CD14-positive monocyte (primary cell): ENCODE measurements at regions not wholly inside any gene's neighbourhood (a gene's known extent, or its start where the extent isn't known, plus 50 kb on each side); places are given as distances from the start of the nearest gene placed in this dataset.

ENCODE experiments used
- DNase-seq, 3 donors: peaks; one replicate each; pipeline ENCODE4 v3.0.0-alpha.2; 2011 to 2022
- H2AFZ ChIP-seq: 2 replicates; pipeline ENCODE4 v1.6.0; 2012; ENCODE audit warnings: mild to moderate bottlenecking, low read depth, low read length, inconsistent platforms; ENCODE audit not compliant: insufficient read depth, poor library complexity, severe bottlenecking
- H3K27ac ChIP-seq, 2 donors: 1 replicate in 1 of 2; 2 replicates in 1 of 2; pipeline ENCODE4 v1.5.1; 2012 to 2013; ENCODE audit warnings: low read length in 2 of 2, control low read depth in 1 of 2, inconsistent platforms in 1 of 2, low read depth in 1 of 2, mild to moderate bottlenecking in 1 of 2
- H3K27me3 ChIP-seq, 2 donors: one replicate each; pipeline versions ENCODE4 v1.6.0 to v1.6.1; 2011 to 2013; ENCODE audit warnings: low read length in 2 of 2; ENCODE audit not compliant: control insufficient read depth in 2 of 2, insufficient read depth in 2 of 2
- H3K36me3 ChIP-seq, 2 donors: replicated peaks in 1 of 2; 1 replicate in 1 of 2; 2 replicates in 1 of 2; pipeline versions ENCODE4 v1.5.1 to v1.6.1; 2012 to 2013; ENCODE audit warnings: low read length in 2 of 2, control low read depth in 1 of 2, inconsistent platforms in 1 of 2, mild to moderate bottlenecking in 1 of 2; ENCODE audit not compliant: insufficient read depth in 2 of 2, control insufficient read depth in 1 of 2
- H3K4me1 ChIP-seq, 2 donors: 1 replicate in 1 of 2; 2 replicates in 1 of 2; pipeline versions ENCODE4 v1.5.1 to v1.6.1; 2012 to 2013; ENCODE audit warnings: low read length in 2 of 2, control low read depth in 1 of 2, inconsistent platforms in 1 of 2, mild to moderate bottlenecking in 1 of 2, moderate library complexity in 1 of 2; ENCODE audit not compliant: insufficient read depth in 2 of 2, control insufficient read depth in 1 of 2
- H3K4me2 ChIP-seq: replicated peaks from 2 replicates; pipeline ENCODE3; 2012; ENCODE audit warnings: low read length, moderate library complexity, mild to moderate bottlenecking; ENCODE audit not compliant: poor library complexity, severe bottlenecking; ENCODE audit errors: extremely low read depth
- H3K4me3 ChIP-seq, 3 experiments: fragments of 200-600 bp in 1 of 3; sonication (generic) in 1 of 3; replicated peaks in 1 of 3; 1 replicate in 2 of 3; 2 replicates in 1 of 3; pipeline ENCODE4 v1.5.1; 2011 to 2013; ENCODE audit warnings: low read length in 3 of 3, mild to moderate bottlenecking in 3 of 3, control low read depth in 2 of 3, low read depth in 2 of 3, inconsistent platforms in 1 of 3, moderate library complexity in 1 of 3
- H3K79me2 ChIP-seq: 2 replicates; pipeline ENCODE4 v1.6.0; 2012; ENCODE audit warnings: mild to moderate bottlenecking, control low read depth, inconsistent platforms, low read length, moderate library complexity; ENCODE audit not compliant: insufficient read depth
- H3K9ac ChIP-seq: 2 replicates; pipeline ENCODE4 v1.6.0; 2017; ENCODE audit warnings: low read length, mild to moderate bottlenecking; ENCODE audit not compliant: insufficient read depth, poor library complexity, severe bottlenecking
- H3K9me3 ChIP-seq, 2 donors: replicated peaks in 1 of 2; 1 replicate in 1 of 2; 2 replicates in 1 of 2; pipeline versions ENCODE4 v1.5.1 to v1.6.1; 2012 to 2013; ENCODE audit warnings: low read length in 2 of 2, control low read depth in 1 of 2; ENCODE audit not compliant: control insufficient read depth in 1 of 2, insufficient read depth in 1 of 2
- H4K20me1 ChIP-seq: 2 replicates; pipeline ENCODE4 v1.6.0; 2012; ENCODE audit warnings: mild to moderate bottlenecking, low read length, control low read depth, moderate library complexity; ENCODE audit not compliant: insufficient read depth
- H3K27ac Mint-ChIP-seq, 7 donors: one replicate each; pipeline ENCODE4 v1.8.0; 2020; ENCODE audit warnings: mild to moderate bottlenecking in 7 of 7, mixed read lengths in 7 of 7, moderate library complexity in 6 of 7, inconsistent platforms in 2 of 7
- H3K27me3 Mint-ChIP-seq, 3 donors: one replicate each; pipeline ENCODE4 v1.8.0; 2021 to 2022; ENCODE audit warnings: low read depth in 3 of 3, mild to moderate bottlenecking in 3 of 3, mixed read lengths in 3 of 3, moderate library complexity in 3 of 3, inconsistent platforms in 1 of 3
- H3K36me3 Mint-ChIP-seq, 2 donors: one replicate each; pipeline ENCODE4 v1.8.0; 2020; ENCODE audit warnings: mixed read lengths in 2 of 2, inconsistent platforms in 1 of 2, mild to moderate bottlenecking in 1 of 2
- H3K4me1 Mint-ChIP-seq: one replicate; pipeline ENCODE4 v1.8.0; 2020; ENCODE audit warnings: mild to moderate bottlenecking, mixed read lengths
- H3K4me3 Mint-ChIP-seq, 2 donors: one replicate each; pipeline ENCODE4 v1.8.0; 2020; ENCODE audit warnings: mild to moderate bottlenecking in 2 of 2, mixed read lengths in 2 of 2, moderate library complexity in 1 of 2
- H3K9me3 Mint-ChIP-seq, 7 donors: one replicate each; pipeline ENCODE4 v1.8.0; 2020 to 2022; ENCODE audit warnings: mixed read lengths in 7 of 7, mild to moderate bottlenecking in 6 of 7, moderate library complexity in 6 of 7, inconsistent platforms in 2 of 7
- WGBS: methylation state at CpG from one replicate; pipeline ENCODE4 v1.1.5; 2013; ENCODE audit warnings: missing lambda C conversion rate; ENCODE audit not compliant: insufficient coverage; 5-methylcytosine and 5-hydroxymethylcytosine counted together
- intact Hi-C, 2 donors: fragments of 100-400 bp; cut with micrococcal nuclease; formaldehyde crosslinking; loops; one replicate each; pipeline versions ENCODE4 v1.15.0 to v1.15.1; 2023
- TF ChIP-seq, protein P1 (sequence below): fragments of 200-600 bp; IDR thresholded peaks from one replicate; pipeline ENCODE4 v1.8.0; 2022; ENCODE audit warnings: antibody characterized with exemption, mild to moderate bottlenecking

- no CpG with 5 or more reads among the region's 2 CpGs for WGBS
- no peak overlapping the region for H3K27ac Mint-ChIP-seq
- Histone ChIP-seq H2AFZ (no peak overlapping the region), H3K79me2 (no peaks in the 10 kb centered on the region), H3K9me3 (peaks cover 0 to 2% of the 10 kb centered on the region in 2 donors), H3K4me3 (no peak overlapping the region), H3K9ac (no peak overlapping the region), H3K4me2 (no peak overlapping the region), H3K27ac (no peak overlapping the region), H3K36me3 (no peaks in the 10 kb centered on the region), H3K4me1 (no peaks in the 10 kb centered on the region), H4K20me1 (no peaks in the 10 kb centered on the region), H3K27me3 (no peaks in the 10 kb centered on the region)
- peaks cover 0 to 9% (median 6%) of the 10 kb centered on the region in 7 donors for H3K9me3 Mint-ChIP-seq
- H3K27me3 Mint-ChIP-seq, result peaks cover 0 to 4% (median 0%) of the 10 kb centered on the region in 3 donors
- no peaks in the 10 kb centered on the region for H3K4me1 Mint-ChIP-seq
- no peak overlapping the region for H3K4me3 Mint-ChIP-seq
- intact Hi-C loops, result no loop called here
- DNase-seq, result no peak
- no peaks in the 10 kb centered on the region for H3K36me3 Mint-ChIP-seq
- TF ChIP-seq, protein P1, sequence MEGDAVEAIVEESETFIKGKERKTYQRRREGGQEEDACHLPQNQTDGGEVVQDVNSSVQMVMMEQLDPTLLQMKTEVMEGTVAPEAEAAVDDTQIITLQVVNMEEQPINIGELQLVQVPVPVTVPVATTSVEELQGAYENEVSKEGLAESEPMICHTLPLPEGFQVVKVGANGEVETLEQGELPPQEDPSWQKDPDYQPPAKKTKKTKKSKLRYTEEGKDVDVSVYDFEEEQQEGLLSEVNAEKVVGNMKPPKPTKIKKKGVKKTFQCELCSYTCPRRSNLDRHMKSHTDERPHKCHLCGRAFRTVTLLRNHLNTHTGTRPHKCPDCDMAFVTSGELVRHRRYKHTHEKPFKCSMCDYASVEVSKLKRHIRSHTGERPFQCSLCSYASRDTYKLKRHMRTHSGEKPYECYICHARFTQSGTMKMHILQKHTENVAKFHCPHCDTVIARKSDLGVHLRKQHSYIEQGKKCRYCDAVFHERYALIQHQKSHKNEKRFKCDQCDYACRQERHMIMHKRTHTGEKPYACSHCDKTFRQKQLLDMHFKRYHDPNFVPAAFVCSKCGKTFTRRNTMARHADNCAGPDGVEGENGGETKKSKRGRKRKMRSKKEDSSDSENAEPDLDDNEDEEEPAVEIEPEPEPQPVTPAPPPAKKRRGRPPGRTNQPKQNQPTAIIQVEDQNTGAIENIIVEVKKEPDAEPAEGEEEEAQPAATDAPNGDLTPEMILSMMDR, result no peak
Observed at GRCh38 chr1:164225011-164225410, 334.0 kb upstream of the PBX1 start.

GRCh38 chr1:164226977-164227376, 332.0 kb upstream of the PBX1 start:
- no peaks in the 10 kb centered on the region for H3K36me3 ChIP-seq
- H3K4me3 ChIP-seq, result no peak overlapping the region
- H3K4me2 ChIP-seq, result no peak overlapping the region
- WGBS, result 94% methylated on average over 2 of the region's 4 CpGs
- DNase-seq, result no peak
- intact Hi-C loops, result no loop called here
- Mint-ChIP-seq H3K4me3 (no peak overlapping the region), H3K27me3 (peaks cover 0 to 4% (median 0%) of the 10 kb centered on the region in 3 donors), H3K4me1 (no peaks in the 10 kb centered on the region), H3K36me3 (no peaks in the 10 kb centered on the region), H3K9me3 (peaks cover 0 to 7% (median 5%) of the 10 kb centered on the region in 7 donors), H3K27ac (no peak overlapping the region)
- H3K27ac ChIP-seq, result no peak overlapping the region
- H3K9me3 ChIP-seq, result peaks cover 0 to 2% of the 10 kb centered on the region in 2 donors
- no peaks in the 10 kb centered on the region for H3K27me3 ChIP-seq
- no peak overlapping the region for H2AFZ ChIP-seq
- TF ChIP-seq, protein P1, result no peak
- no peaks in the 10 kb centered on the region for H3K4me1 ChIP-seq
- no peaks in the 10 kb centered on the region for H3K79me2 ChIP-seq
- H3K9ac ChIP-seq, result no peak overlapping the region
- H4K20me1 ChIP-seq, result no peaks in the 10 kb centered on the region
